Right atrium auricular region (tissue), 2 donors: ENCODE measurements at regions not wholly inside any gene's neighbourhood (a gene's known extent, or its start where the extent isn't known, plus 50 kb on each side); places are given as distances from the start of the nearest gene placed in this dataset.
A peak's percentile ranks its signal among the peaks of the same experiment; 100 is the strongest.

Source experiments
- DNase-seq: peaks from one replicate; pipeline ENCODE4 v3.0.0-alpha.2; 2019; ENCODE audit warnings: low spot score
- H3K27ac ChIP-seq, 2 donors: fragments of 200-600 bp; sonication (generic); 1 replicate in 1 of 2; 2 replicates in 1 of 2; pipeline ENCODE4 v1.5.1; 2016 to 2019
- H3K27me3 ChIP-seq, 2 donors: fragments of 200-600 bp; sonication (generic); one replicate each; pipeline versions ENCODE4 v1.5.1 to v1.6.0; 2017 to 2019
- H3K36me3 ChIP-seq: fragments of 200-600 bp; sonication (generic); one replicate; pipeline ENCODE4 v1.5.1; 2016
- H3K4me1 ChIP-seq, 2 donors: fragments of 200-600 bp; sonication (generic); one replicate each; pipeline versions ENCODE4 v1.5.1 to v1.6.0; 2017 to 2019
- H3K4me3 ChIP-seq, 2 donors: fragments of 200-600 bp; sonication (generic); 1 replicate in 1 of 2; 2 replicates in 1 of 2; pipeline ENCODE4 v1.5.1; 2017 to 2019; ENCODE audit warnings: mild to moderate bottlenecking in 1 of 2, moderate library complexity in 1 of 2
- H3K9me3 ChIP-seq, 2 donors: fragments of 200-600 bp; sonication (generic); one replicate each; pipeline ENCODE4 v1.5.1; 2019
- TF ChIP-seq, protein P1 (sequence below), 2 donors: fragments of 200-600 bp; sonication (generic); IDR thresholded peaks; one replicate each; pipeline ENCODE4 v1.5.1; 2019; ENCODE audit warnings: antibody characterized with exemption in 2 of 2

DNA sequence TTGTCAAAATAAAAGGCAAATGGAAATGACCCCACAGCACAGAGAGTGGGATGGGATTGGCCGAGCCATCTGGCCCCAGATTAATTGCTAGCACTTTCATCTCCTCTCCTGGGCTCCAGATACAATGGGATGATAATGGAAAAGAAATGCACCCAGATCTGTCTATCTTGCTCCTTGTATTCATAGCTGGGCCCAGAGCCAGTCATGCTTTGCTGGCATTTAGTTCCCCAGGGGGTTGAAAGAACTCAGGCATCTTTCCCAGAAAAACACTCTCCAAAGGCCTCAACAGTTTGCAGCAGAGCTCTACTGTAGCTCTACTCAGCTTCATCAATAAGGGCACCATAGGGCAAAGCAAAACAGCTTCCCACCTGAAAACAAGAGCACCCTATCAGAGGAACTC, 116.0 kb upstream of the FOXA2 start:
- Histone ChIP-seq H3K27me3 (no peaks in the 10 kb centered on the region), H3K4me3 (no peak overlapping the region), H3K36me3 (no peaks in the 10 kb centered on the region), H3K9me3 (no peaks in the 10 kb centered on the region), H3K27ac (no peak overlapping the region), H3K4me1 (no peaks in the 10 kb centered on the region)
- no peak for DNase-seq
- TF ChIP-seq, protein P1, sequence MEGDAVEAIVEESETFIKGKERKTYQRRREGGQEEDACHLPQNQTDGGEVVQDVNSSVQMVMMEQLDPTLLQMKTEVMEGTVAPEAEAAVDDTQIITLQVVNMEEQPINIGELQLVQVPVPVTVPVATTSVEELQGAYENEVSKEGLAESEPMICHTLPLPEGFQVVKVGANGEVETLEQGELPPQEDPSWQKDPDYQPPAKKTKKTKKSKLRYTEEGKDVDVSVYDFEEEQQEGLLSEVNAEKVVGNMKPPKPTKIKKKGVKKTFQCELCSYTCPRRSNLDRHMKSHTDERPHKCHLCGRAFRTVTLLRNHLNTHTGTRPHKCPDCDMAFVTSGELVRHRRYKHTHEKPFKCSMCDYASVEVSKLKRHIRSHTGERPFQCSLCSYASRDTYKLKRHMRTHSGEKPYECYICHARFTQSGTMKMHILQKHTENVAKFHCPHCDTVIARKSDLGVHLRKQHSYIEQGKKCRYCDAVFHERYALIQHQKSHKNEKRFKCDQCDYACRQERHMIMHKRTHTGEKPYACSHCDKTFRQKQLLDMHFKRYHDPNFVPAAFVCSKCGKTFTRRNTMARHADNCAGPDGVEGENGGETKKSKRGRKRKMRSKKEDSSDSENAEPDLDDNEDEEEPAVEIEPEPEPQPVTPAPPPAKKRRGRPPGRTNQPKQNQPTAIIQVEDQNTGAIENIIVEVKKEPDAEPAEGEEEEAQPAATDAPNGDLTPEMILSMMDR (IDR thresholded peaks at IDR 0.05) = no peak

GRCh38 chr20:22701679-22702308, 117.4 kb upstream of the FOXA2 start:
- Histone ChIP-seq H3K9me3 (no peaks in the 10 kb centered on the region), H3K27me3 (no peaks in the 10 kb centered on the region), H3K36me3 (no peaks in the 10 kb centered on the region), H3K27ac (no peak overlapping the region), H3K4me1 (no peaks in the 10 kb centered on the region), H3K4me3 (no peak overlapping the region)
- TF ChIP-seq, protein P1 (IDR thresholded peaks at IDR 0.05) = no peak
- DNase-seq = no peak

DNA sequence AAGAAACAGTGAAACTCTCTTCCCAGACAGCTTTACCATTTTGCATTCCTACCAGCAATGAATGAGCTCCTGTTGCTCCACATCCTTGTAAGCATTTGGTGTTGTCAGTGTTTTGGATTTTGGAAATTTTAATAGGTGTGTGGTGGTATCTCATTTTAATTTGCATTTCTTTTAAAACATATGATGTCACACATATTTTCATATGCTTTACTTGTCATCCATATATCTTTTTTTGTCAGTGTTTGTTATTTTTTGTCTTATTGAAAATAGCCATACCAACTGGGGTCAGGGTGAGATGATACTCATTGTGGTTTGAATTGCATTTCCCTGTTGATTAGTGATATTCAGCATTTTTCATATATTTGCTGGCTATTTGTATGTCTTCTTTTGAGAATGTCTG, 119.5 kb upstream of the FOXA2 start:
- H3K9me3 ChIP-seq = no peaks in the 10 kb centered on the region
- TF ChIP-seq, protein P1 (IDR thresholded peaks at IDR 0.05) = no peak
- no peak for DNase-seq

DNA sequence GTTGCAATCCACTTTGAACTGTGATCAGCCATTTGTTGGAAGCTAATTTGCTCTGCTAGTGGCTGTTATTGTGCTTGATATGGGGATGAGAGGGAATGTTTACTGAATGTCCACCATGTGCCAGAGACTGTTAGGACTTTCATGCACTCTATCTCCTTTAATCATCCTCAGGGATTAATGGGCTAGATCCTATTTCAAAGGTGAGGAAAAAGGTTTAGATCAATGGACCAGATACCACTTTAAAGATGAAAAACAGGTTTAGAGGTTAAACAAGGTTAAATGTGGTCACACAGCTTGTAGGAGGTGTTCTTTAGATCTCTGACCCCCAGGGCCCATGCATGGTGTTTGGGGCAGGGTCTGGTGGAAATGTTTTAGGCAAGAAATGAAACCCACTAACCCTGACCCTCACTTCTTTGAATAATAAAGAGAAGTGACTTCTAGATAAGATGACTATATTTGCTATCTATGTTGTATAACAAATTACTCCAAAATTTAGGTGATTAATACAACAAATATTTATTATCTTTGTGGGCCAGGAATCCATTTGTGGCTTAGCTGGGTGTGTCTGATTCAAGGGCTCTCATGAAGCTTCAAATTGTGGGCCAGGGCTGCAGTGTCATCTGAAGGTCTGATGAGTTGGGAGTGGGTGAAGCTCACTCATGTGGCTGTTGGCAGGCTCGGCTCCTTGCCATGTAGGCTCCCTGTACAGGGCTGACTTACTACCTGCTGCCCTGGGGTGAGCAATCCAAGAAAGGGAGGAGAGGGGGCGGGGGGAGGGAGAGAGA, 127.8 kb upstream of the FOXA2 start:
- TF ChIP-seq, protein P1 (IDR thresholded peaks at IDR 0.05) = no peak
- Histone ChIP-seq H3K27ac (no peak overlapping the region), H3K4me3 (no peak overlapping the region), H3K27me3 (no peaks in the 10 kb centered on the region), H3K36me3 (no peaks in the 10 kb centered on the region), H3K9me3 (peaks cover 0 to 7% of the 10 kb centered on the region in 2 donors), H3K4me1 (peaks cover 0 to 10% of the 10 kb centered on the region in 2 donors)
- DNase-seq = no peak

More for the DNA sequence above, 119.5 kb upstream of the FOXA2 start:
- Histone ChIP-seq H3K4me1 (no peaks in the 10 kb centered on the region), H3K4me3 (no peak overlapping the region), H3K27me3 (no peaks in the 10 kb centered on the region), H3K27ac (no peak overlapping the region), H3K36me3 (no peaks in the 10 kb centered on the region)

DNA sequence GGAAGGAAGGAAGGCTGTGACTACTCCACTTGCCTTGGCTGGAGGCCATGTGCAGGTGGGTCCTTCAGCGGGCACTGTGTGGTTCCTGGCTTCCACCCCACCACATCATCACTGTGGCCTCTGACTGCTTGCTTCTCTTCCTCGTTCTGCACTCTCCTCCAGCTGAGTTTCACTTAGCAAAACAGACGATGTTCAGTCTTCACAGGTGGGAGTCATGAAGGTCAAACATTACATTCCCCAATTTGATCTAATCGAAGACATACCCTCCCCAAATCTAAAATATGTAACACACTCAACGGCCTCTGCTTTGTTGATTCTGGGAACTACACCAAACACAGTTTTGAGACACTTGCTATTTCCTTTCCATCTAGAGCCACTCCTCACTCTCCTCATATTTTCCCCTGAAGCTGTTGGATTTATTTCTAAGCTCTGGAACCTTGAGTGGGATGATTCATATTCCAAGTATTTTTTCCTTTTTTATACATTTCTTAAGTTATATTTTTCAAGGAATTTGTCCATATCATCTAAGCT, 132.5 kb upstream of the FOXA2 start:
- peaks cover 0 to 24% of the 10 kb centered on the region in 2 donors for H3K4me1 ChIP-seq
- peak overlapping the region in 1 of 2 donors; percentile 40 for H3K27ac ChIP-seq
- no peaks in the 10 kb centered on the region for H3K27me3 ChIP-seq
- TF ChIP-seq, protein P1 (IDR thresholded peaks at IDR 0.05) = no peak
- no peak for DNase-seq
- H3K9me3 ChIP-seq = peaks cover 0 to 7% of the 10 kb centered on the region in 2 donors
- H3K4me3 ChIP-seq = no peak overlapping the region
- no peaks in the 10 kb centered on the region for H3K36me3 ChIP-seq
